CD4-positive, alpha-beta memory T cell (primary cell): ENCODE measurements at regions not wholly inside any gene's neighbourhood (a gene's known extent, or its start where the extent isn't known, plus 50 kb on each side); places are given as distances from the start of the nearest gene placed in this dataset.

Experiments
- CTCF ChIA-PET: fragments of 350-600 bp; sonication (Branson Sonifier 250); formaldehyde crosslinking; loops from one replicate; lab custom pipeline; 2021; ENCODE audit warnings: inconsistent platforms; ENCODE audit not compliant: partially characterized antibody; lab: Charles Lee
- POLR2A ChIA-PET: fragments of 350-600 bp; sonication (Branson Sonifier 250); formaldehyde crosslinking; loops from one replicate; lab custom pipeline; 2021; ENCODE audit not compliant: partially characterized antibody; lab: Charles Lee
- DNase-seq, 5 donors: peaks; one replicate each; pipeline versions ENCODE4 v3.0.0 to v3.0.0-alpha.2; 2020 to 2022; ENCODE audit warnings: mixed read lengths in 1 of 5
- H3K27ac ChIP-seq: one replicate; pipeline ENCODE4 v1.7.0; 2013; ENCODE audit warnings: low read depth, low read length
- H3K27me3 ChIP-seq: 2 replicates; pipeline ENCODE4 v1.7.0; 2013; ENCODE audit warnings: mild to moderate bottlenecking, low read length, moderate library complexity; ENCODE audit not compliant: insufficient read depth
- H3K36me3 ChIP-seq: 2 replicates; pipeline ENCODE4 v1.7.0; 2013; ENCODE audit warnings: mild to moderate bottlenecking, low read length, moderate library complexity; ENCODE audit not compliant: insufficient read depth
- H3K4me1 ChIP-seq: 2 replicates; pipeline ENCODE4 v1.7.0; 2013; ENCODE audit warnings: mild to moderate bottlenecking, low read length, moderate library complexity; ENCODE audit not compliant: insufficient read depth
- H3K4me3 ChIP-seq, 2 donors: one replicate each; pipeline ENCODE4 v1.7.0; 2013; ENCODE audit warnings: low read length in 2 of 2, mild to moderate bottlenecking in 1 of 2
- H3K9me3 ChIP-seq, 2 donors: one replicate each; pipeline ENCODE4 v1.7.0; 2013; ENCODE audit warnings: low read length in 2 of 2, control low read depth in 1 of 2; ENCODE audit not compliant: control insufficient read depth in 1 of 2
- H3K27ac Mint-ChIP-seq, 7 donors: one replicate each; pipeline ENCODE4 v1.8.0; 2020 to 2021; ENCODE audit warnings: mixed read lengths in 7 of 7, mild to moderate bottlenecking in 6 of 7, inconsistent platforms in 3 of 7, moderate library complexity in 3 of 7
- H3K27me3 Mint-ChIP-seq, 2 donors: one replicate each; pipeline ENCODE4 v1.8.0; 2020 to 2021; ENCODE audit warnings: mixed read lengths in 2 of 2
- H3K36me3 Mint-ChIP-seq, 2 donors: one replicate each; pipeline ENCODE4 v1.8.0; 2020 to 2021; ENCODE audit warnings: mixed read lengths in 2 of 2, inconsistent platforms in 1 of 2, mild to moderate bottlenecking in 1 of 2
- H3K4me1 Mint-ChIP-seq, 4 donors: one replicate each; pipeline ENCODE4 v1.8.0; 2020 to 2021; ENCODE audit warnings: mixed read lengths in 4 of 4, mild to moderate bottlenecking in 1 of 4
- H3K4me3 Mint-ChIP-seq, 8 donors: one replicate each; pipeline ENCODE4 v1.8.0; 2020 to 2021; ENCODE audit warnings: mixed read lengths in 8 of 8, mild to moderate bottlenecking in 7 of 8, moderate library complexity in 6 of 8, inconsistent platforms in 3 of 8
- H3K9me3 Mint-ChIP-seq, 8 donors: one replicate each; pipeline ENCODE4 v1.8.0; 2020 to 2021; ENCODE audit warnings: mixed read lengths in 8 of 8, mild to moderate bottlenecking in 5 of 8, inconsistent platforms in 3 of 8, moderate library complexity in 1 of 8
- intact Hi-C: fragments of 100-400 bp; cut with micrococcal nuclease; formaldehyde crosslinking; loops from one replicate; pipeline ENCODE4 v1.15.1; 2023

DNA sequence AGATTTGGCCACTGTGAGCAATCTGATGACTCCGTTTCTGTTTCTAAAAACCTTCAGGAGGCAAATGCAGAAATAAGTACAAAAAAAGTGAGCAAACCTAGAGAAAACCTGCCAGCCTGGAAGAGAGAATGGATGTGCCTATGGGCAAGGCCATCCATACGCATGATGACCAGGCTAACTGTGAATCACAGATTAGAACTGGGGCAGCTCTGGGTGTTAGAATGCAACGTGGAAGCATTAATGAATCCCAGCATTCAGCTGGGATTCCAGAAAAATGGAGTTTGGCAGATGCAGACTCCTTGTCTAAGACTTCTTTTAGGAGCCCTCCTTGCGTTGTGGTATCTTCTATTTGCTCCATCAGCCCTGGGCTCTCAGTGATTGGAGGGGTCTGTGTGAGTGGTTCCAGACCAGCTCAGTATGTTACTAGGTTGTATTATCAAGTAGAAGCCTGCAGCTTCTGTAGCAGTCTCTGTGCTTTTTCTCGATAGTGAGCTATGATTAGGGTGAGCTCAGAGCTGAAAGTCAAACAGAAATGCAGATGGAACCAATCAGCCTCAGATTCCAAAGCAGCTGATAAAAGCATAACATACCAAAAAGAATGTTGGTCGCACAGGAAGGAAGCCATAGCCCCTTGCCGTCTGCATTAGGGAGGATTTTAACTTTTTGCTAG lies 154.0 kb downstream of the PSMG1 start:
- Mint-ChIP-seq H3K27ac (no peak overlapping the region), H3K4me1 (no peaks in the 10 kb centered on the region), H3K9me3 (peaks cover 0 to 20% (median 10%) of the 10 kb centered on the region in 8 donors), H3K4me3 (no peak overlapping the region), H3K27me3 (peaks cover 3 to 13% of the 10 kb centered on the region in 2 donors), H3K36me3 (peaks cover 0 to 4% of the 10 kb centered on the region in 2 donors)
- ChIA-PET CTCF (no interaction called here), POLR2A (no interaction called here)
- Histone ChIP-seq H3K4me3 (no peak overlapping the region), H3K36me3 (no peaks in the 10 kb centered on the region), H3K4me1 (no peaks in the 10 kb centered on the region), H3K27me3 (no peaks in the 10 kb centered on the region), H3K27ac (no peak overlapping the region), H3K9me3 (no peaks in the 10 kb centered on the region)
- no peak for DNase-seq
- intact Hi-C loops: no loop called here

DNA sequence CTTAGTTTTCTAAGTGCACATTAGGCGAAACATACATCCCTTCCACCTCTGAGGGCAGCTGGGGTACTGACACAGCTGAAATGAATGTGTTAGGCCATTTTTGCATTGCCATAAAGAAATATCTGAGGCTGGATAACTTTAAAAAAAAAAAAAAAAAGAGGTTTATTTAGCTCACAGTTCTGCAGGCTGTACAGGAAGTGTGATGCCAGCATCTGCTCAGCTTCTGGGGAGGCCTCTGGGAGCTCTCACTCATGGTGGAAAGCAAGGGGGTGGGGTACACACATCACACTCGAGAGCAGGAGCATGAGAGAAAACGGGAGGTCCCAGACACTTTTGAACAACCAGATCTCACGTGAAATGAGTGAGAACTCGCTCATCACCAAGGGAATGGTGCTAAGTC lies 158.1 kb downstream of the PSMG1 start:
- Mint-ChIP-seq H3K27me3 (peaks cover 6 to 10% of the 10 kb centered on the region in 2 donors), H3K4me3 (no peak overlapping the region), H3K9me3 (peaks cover 0 to 23% (median 10%) of the 10 kb centered on the region in 8 donors), H3K4me1 (peaks cover 0 to 4% (median 0%) of the 10 kb centered on the region in 4 donors), H3K36me3 (peaks cover 0 to 4% of the 10 kb centered on the region in 2 donors), H3K27ac (peak overlapping the region in 1 of 7 donors; percentile 41)
- H3K36me3 ChIP-seq: no peaks in the 10 kb centered on the region
- no peaks in the 10 kb centered on the region for H3K4me1 ChIP-seq
- no peak overlapping the region for H3K4me3 ChIP-seq
- ChIA-PET POLR2A (no interaction called here), CTCF (no interaction called here)
- DNase-seq: no peak
- intact Hi-C loops: no loop called here
- H3K9me3 ChIP-seq: no peaks in the 10 kb centered on the region
- no peaks in the 10 kb centered on the region for H3K27me3 ChIP-seq
- no peak overlapping the region for H3K27ac ChIP-seq

DNA sequence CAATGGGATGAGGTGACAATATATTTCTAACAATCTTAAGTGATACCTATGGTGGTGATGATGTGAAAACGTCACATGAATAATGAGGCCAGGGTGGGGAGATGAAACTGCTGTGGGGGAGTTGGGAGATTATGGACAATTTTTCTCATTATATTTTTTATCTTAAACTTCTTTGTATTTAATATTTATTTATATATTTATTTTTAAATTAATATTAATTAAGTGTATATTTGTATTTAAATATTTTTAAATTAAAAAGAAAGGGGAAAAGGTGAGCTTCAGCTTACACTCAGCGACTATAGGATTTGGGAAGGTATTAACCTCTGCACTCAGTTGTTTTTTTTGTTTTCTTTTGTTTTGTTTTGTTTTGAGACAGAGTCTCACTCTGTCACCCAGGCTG lies 158.7 kb downstream of the PSMG1 start:
- Histone ChIP-seq H3K27ac (no peak overlapping the region), H3K4me1 (no peaks in the 10 kb centered on the region), H3K36me3 (no peaks in the 10 kb centered on the region), H3K9me3 (no peaks in the 10 kb centered on the region), H3K27me3 (no peaks in the 10 kb centered on the region), H3K4me3 (no peak overlapping the region)
- H3K27ac Mint-ChIP-seq: no peak overlapping the region
- CTCF ChIA-PET: interaction anchor here (1.7 kb wide), 1 partner anchor 10 kb away, joined by 3 read pairs; no protein-coding TSS in a partner anchor
- H3K4me1 Mint-ChIP-seq: peaks cover 0 to 4% (median 0%) of the 10 kb centered on the region in 4 donors
- no peak for DNase-seq
- H3K27me3 Mint-ChIP-seq: peaks cover 6 to 12% of the 10 kb centered on the region in 2 donors
- no peak overlapping the region for H3K4me3 Mint-ChIP-seq
- H3K36me3 Mint-ChIP-seq: peaks cover 0 to 4% of the 10 kb centered on the region in 2 donors
- POLR2A ChIA-PET: no interaction called here
- peaks cover 0 to 23% (median 10%) of the 10 kb centered on the region in 8 donors for H3K9me3 Mint-ChIP-seq
- intact Hi-C loops: no loop called here

DNA sequence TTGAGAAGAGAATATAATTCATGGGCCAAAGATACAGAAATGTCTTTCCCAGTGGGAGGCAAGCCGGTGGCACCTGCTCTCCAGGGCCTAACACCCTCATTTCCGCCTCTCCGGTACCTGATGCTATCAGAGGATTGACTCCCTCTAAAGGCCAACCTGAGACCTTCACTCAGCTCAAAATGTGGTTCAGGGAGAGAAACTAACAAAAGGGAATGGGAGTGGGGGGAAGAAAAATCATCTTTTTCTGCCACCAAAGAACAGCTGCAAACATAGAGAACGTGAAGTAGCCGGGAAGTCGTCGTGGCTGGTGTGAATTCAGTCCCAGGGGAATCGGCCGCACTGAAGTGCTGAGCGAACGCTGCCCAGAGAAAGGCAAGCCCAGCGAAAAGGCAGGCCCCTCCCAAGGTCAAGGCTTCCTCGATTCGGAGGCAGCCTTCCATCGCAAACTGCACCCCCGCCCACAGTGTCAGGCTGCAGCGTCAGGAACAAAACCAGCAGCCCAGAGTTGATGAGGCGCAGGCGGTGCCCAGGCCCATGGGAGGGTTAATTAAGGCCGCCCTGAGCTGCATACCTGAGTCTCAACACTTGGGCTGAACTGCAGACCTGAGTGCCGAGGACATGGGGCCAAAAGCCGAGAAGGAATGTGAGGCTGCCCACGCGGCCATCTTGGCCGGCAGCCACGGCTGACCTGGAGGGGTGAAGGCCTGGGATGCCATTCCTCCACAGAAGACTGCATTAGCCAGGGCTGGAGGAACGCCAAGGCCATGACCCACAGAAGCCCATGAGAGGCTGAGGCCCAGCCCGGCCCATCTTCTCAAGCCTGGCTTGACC lies 160.2 kb downstream of the PSMG1 start:
- H3K4me1 Mint-ChIP-seq: peaks cover 0 to 4% (median 0%) of the 10 kb centered on the region in 4 donors
- DNase-seq: no peak
- Histone ChIP-seq H3K27me3 (no peaks in the 10 kb centered on the region), H3K27ac (no peak overlapping the region), H3K36me3 (no peaks in the 10 kb centered on the region), H3K9me3 (no peaks in the 10 kb centered on the region), H3K4me1 (no peaks in the 10 kb centered on the region), H3K4me3 (no peak overlapping the region)
- ChIA-PET CTCF (interaction anchor here (1.7 kb wide), 1 partner anchor 11 kb away, joined by 3 read pairs; no protein-coding TSS in a partner anchor), POLR2A (no interaction called here)
- H3K9me3 Mint-ChIP-seq: peaks cover 0 to 22% (median 10%) of the 10 kb centered on the region in 8 donors
- H3K36me3 Mint-ChIP-seq: peaks cover 0 to 4% of the 10 kb centered on the region in 2 donors
- H3K27ac Mint-ChIP-seq: no peak overlapping the region
- intact Hi-C loops: no loop called here
- no peak overlapping the region for H3K4me3 Mint-ChIP-seq
- peaks cover 6 to 7% of the 10 kb centered on the region in 2 donors for H3K27me3 Mint-ChIP-seq

DNA sequence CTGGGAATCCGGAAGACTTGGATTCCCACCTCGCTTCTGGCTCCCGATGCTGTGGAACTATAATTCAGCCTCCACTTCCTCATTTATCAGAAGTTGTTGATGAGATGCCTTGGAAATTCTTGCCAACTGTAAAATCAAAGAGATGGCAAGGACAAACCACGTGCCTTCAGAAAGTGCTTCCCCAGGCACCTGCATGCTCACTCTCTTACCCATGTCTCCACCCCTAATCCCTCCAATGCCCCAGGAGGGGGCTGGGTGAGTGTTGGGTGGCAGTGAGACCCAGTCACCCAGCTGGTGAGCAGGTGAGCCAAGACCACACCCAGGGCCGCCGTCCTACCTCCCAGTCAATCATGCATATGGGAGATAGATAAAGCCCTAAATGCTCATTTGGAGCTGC lies 160.8 kb downstream of the PSMG1 start:
- Mint-ChIP-seq H3K4me3 (no peak overlapping the region), H3K36me3 (no peaks in the 10 kb centered on the region), H3K27ac (no peak overlapping the region), H3K27me3 (peaks cover 6 to 7% of the 10 kb centered on the region in 2 donors), H3K4me1 (peaks cover 0 to 4% (median 0%) of the 10 kb centered on the region in 4 donors), H3K9me3 (peaks cover 0 to 22% (median 7%) of the 10 kb centered on the region in 8 donors)
- Histone ChIP-seq H3K4me3 (no peak overlapping the region), H3K27me3 (no peaks in the 10 kb centered on the region), H3K4me1 (no peaks in the 10 kb centered on the region), H3K27ac (no peak overlapping the region), H3K36me3 (no peaks in the 10 kb centered on the region), H3K9me3 (no peaks in the 10 kb centered on the region)
- intact Hi-C loops: no loop called here
- POLR2A ChIA-PET: no interaction called here
- DNase-seq: no peak
- CTCF ChIA-PET: no interaction called here

DNA sequence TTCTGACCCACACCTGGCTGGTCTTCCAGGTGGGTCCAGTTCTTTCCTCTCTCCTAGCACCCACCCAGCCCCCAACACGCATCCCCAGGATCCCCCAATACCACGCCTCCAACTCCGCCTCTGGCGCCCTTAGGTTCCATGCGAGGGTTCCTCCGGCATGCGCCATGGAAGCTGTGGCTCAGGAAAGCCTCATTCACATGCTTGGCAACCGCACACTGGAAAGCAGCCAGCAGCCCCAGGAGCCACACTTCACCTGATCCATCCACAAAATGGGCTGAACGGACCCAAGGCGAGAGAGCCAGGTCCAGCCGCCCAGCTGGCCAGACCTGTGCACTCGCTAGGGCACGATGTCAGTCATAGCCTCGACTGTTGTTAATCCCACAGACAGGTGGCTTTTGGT lies 161.2 kb downstream of the PSMG1 start:
- no peaks in the 10 kb centered on the region for H3K27me3 ChIP-seq
- peaks cover 0 to 4% (median 0%) of the 10 kb centered on the region in 4 donors for H3K4me1 Mint-ChIP-seq
- no peak overlapping the region for H3K4me3 ChIP-seq
- H3K4me1 ChIP-seq: no peaks in the 10 kb centered on the region
- no peak for DNase-seq
- H3K9me3 Mint-ChIP-seq: peaks cover 0 to 18% (median 7%) of the 10 kb centered on the region in 8 donors
- POLR2A ChIA-PET: no interaction called here
- H3K27me3 Mint-ChIP-seq: peaks cover 6 to 8% of the 10 kb centered on the region in 2 donors
- no peaks in the 10 kb centered on the region for H3K9me3 ChIP-seq
- H3K27ac Mint-ChIP-seq: no peak overlapping the region
- H3K36me3 ChIP-seq: no peaks in the 10 kb centered on the region
- H3K27ac ChIP-seq: no peak overlapping the region
- intact Hi-C loops: no loop called here
- CTCF ChIA-PET: no interaction called here
- no peak overlapping the region for H3K4me3 Mint-ChIP-seq
- H3K36me3 Mint-ChIP-seq: no peaks in the 10 kb centered on the region

DNA sequence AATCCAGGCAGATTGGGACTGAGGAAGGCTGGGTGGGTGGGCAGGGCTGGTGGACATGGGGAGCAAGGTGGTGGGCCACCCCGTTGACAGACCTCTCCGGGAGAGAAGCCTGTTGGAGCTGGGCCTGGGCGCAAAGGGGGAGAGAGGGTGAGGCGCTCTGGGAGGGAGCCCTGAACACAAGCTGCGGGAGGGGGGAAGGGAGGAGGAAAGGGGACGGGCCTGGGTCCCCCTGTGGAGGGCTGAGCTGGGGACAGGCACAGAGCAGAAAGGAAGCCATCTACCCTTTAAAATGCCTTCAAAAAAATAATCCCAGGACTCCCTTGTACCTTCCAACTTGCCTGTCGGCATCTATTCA lies 161.8 kb downstream of the PSMG1 start:
- Mint-ChIP-seq H3K27me3 (peaks cover 6 to 9% of the 10 kb centered on the region in 2 donors), H3K9me3 (peaks cover 0 to 15% (median 7%) of the 10 kb centered on the region in 8 donors), H3K4me3 (no peak overlapping the region), H3K4me1 (peaks cover 0 to 4% (median 0%) of the 10 kb centered on the region in 4 donors), H3K36me3 (no peaks in the 10 kb centered on the region), H3K27ac (no peak overlapping the region)
- Histone ChIP-seq H3K27me3 (no peaks in the 10 kb centered on the region), H3K4me3 (no peak overlapping the region), H3K36me3 (no peaks in the 10 kb centered on the region), H3K4me1 (no peaks in the 10 kb centered on the region), H3K9me3 (no peaks in the 10 kb centered on the region), H3K27ac (no peak overlapping the region)
- intact Hi-C loops: no loop called here
- no peak for DNase-seq
- CTCF ChIA-PET: no interaction called here
- POLR2A ChIA-PET: no interaction called here
